Fibroblast of lung (primary cell): ENCODE measurements at regions not wholly inside any gene's neighbourhood (a gene's known extent, or its start where the extent isn't known, plus 50 kb on each side); places are given as distances from the start of the nearest gene placed in this dataset.

Experiments
- DNase-seq, 2 donors: peaks; one replicate each; pipeline versions ENCODE4 v3.0.0 to v3.0.0-alpha.2; 2010; ENCODE audit warnings: low read depth in 2 of 2
- H2AFZ ChIP-seq: 2 replicates; pipeline ENCODE4 v1.5.1; 2012; ENCODE audit warnings: low read length, control low read depth, inconsistent platforms
- H3K27ac ChIP-seq: 2 replicates; pipeline ENCODE4 v1.5.1; 2011; ENCODE audit warnings: low read length, control low read depth; ENCODE audit not compliant: insufficient read depth
- H3K27me3 ChIP-seq: 2 replicates; pipeline ENCODE4 v1.5.1; 2011; ENCODE audit warnings: mild to moderate bottlenecking, low read length; ENCODE audit not compliant: control insufficient read depth, insufficient read depth
- H3K36me3 ChIP-seq: 2 replicates; pipeline ENCODE4 v1.5.1; 2011; ENCODE audit warnings: low read length; ENCODE audit not compliant: control insufficient read depth, insufficient read depth
- H3K4me1 ChIP-seq: 2 replicates; pipeline ENCODE4 v1.5.1; 2011; ENCODE audit warnings: low read length; ENCODE audit not compliant: control insufficient read depth, insufficient read depth; ENCODE audit errors: extremely low read depth
- H3K4me2 ChIP-seq: 2 replicates; pipeline ENCODE4 v1.5.1; 2011; ENCODE audit warnings: low read length, control low read depth; ENCODE audit not compliant: insufficient read depth; ENCODE audit errors: extremely low read depth
- H3K4me3 ChIP-seq, 4 experiments: fragments of 200-600 bp in 1 of 4; sonication (generic) in 1 of 4; replicated peaks in 1 of 4; 2 replicates each; pipeline ENCODE4 v1.5.1; 2011 to 2016; ENCODE audit warnings: low read length in 4 of 4, low read depth in 3 of 4, mild to moderate bottlenecking in 3 of 4, control low read depth in 2 of 4, inconsistent platforms in 1 of 4, mixed read lengths in 1 of 4; ENCODE audit not compliant: insufficient read depth in 1 of 4; ENCODE audit errors: control extremely low read depth in 1 of 4
- H3K79me2 ChIP-seq: 2 replicates; pipeline ENCODE4 v1.5.1; 2012; ENCODE audit warnings: mild to moderate bottlenecking, low read length, inconsistent platforms; ENCODE audit not compliant: control insufficient read depth, insufficient read depth
- H3K9ac ChIP-seq: 2 replicates; pipeline ENCODE4 v1.5.1; 2011; ENCODE audit warnings: mild to moderate bottlenecking, low read length, control low read depth; ENCODE audit not compliant: insufficient read depth
- H3K9me3 ChIP-seq: 2 replicates; pipeline ENCODE4 v1.5.1; 2012; ENCODE audit warnings: low read depth, low read length; ENCODE audit not compliant: control insufficient read depth, insufficient read depth
- H4K20me1 ChIP-seq: 2 replicates; pipeline ENCODE4 v1.5.1; 2011; ENCODE audit warnings: low read length; ENCODE audit not compliant: control insufficient read depth, insufficient read depth; ENCODE audit errors: extremely low read depth
- EZH2 ChIP-seq: IDR thresholded peaks from 2 replicates; pipeline ENCODE4 v1.5.1; 2012; ENCODE audit warnings: low read length, control low read depth, mild to moderate bottlenecking; ENCODE audit errors: missing control alignments
- TF ChIP-seq, protein P1 (sequence below), 2 donors: IDR thresholded peaks in 1 of 2; conservative IDR thresholded peaks in 1 of 2; 1 replicate in 1 of 2; 2 replicates in 1 of 2; pipeline ENCODE4 v1.5.1; 2011 to 2012; ENCODE audit warnings: low read length in 2 of 2, control low read depth in 1 of 2, inconsistent platforms in 1 of 2, low read depth in 1 of 2, mild to moderate bottlenecking in 1 of 2

DNA sequence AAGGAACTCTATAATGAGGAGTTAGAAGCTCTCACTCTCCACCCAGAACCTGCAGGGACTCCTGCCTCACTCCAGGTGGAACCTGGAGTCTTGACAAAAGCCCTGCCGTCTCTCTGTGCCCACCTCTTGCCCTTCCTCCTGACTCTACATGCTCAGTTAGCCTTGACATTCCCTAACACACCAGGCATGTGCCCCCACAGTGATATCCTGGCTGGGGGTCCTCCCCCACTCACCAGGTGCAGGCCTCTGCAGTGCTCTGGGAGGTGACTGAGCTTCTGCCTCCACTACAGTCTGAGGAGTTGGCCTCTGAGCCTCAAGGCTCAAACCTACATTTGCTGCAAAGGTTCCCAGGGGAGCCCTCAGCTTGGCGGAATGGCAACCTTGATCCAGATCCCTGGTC is 300.7 kb downstream of the ADGRD1 start:
- Histone ChIP-seq H3K27ac (no peak overlapping the region), H3K27me3 (no peaks in the 10 kb centered on the region), H3K9ac (no peak overlapping the region), H2AFZ (no peak overlapping the region), H3K4me1 (no peaks in the 10 kb centered on the region), H3K4me2 (no peak overlapping the region), H3K36me3 (no peaks in the 10 kb centered on the region), H3K79me2 (no peaks in the 10 kb centered on the region), H4K20me1 (no peaks in the 10 kb centered on the region), H3K4me3 (no peak overlapping the region), H3K9me3 (no peaks in the 10 kb centered on the region)
- no peak for TF ChIP-seq EZH2
- TF ChIP-seq, protein P1, sequence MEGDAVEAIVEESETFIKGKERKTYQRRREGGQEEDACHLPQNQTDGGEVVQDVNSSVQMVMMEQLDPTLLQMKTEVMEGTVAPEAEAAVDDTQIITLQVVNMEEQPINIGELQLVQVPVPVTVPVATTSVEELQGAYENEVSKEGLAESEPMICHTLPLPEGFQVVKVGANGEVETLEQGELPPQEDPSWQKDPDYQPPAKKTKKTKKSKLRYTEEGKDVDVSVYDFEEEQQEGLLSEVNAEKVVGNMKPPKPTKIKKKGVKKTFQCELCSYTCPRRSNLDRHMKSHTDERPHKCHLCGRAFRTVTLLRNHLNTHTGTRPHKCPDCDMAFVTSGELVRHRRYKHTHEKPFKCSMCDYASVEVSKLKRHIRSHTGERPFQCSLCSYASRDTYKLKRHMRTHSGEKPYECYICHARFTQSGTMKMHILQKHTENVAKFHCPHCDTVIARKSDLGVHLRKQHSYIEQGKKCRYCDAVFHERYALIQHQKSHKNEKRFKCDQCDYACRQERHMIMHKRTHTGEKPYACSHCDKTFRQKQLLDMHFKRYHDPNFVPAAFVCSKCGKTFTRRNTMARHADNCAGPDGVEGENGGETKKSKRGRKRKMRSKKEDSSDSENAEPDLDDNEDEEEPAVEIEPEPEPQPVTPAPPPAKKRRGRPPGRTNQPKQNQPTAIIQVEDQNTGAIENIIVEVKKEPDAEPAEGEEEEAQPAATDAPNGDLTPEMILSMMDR (conservative IDR thresholded peaks at IDR 0.05 in 1 of 2, IDR thresholded peaks at IDR 0.05 in 1 of 2; ENCODE audit: low read depth in 1 of 2, low read length in 2 of 2) = no peak
- DNase-seq = no peak

DNA sequence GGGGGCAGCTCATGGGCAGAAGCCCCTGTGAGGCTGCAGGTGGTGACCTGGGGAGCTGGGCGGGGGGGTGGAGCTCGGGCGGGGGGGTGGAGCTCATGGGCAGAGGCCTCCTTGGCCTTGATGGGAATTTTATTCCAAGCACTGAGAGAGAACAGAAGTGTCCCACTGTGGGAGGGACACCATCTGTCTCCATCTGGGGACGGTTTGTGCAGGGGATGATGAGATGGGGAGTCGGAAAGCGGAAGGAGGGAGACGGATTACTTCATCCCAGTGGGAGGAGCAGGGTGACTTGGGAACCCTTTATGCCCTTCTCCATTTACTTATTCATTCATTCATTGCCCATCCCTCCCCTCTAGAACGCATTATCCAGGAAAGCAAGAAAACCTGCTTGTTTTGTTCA is 304.7 kb downstream of the ADGRD1 start:
- no peak overlapping the region for H3K27ac ChIP-seq
- no peaks in the 10 kb centered on the region for H3K4me1 ChIP-seq
- H3K4me3 ChIP-seq = no peak overlapping the region
- no peaks in the 10 kb centered on the region for H3K9me3 ChIP-seq
- H4K20me1 ChIP-seq = no peaks in the 10 kb centered on the region
- H3K79me2 ChIP-seq = no peaks in the 10 kb centered on the region
- no peaks in the 10 kb centered on the region for H3K36me3 ChIP-seq
- DNase-seq = no peak
- H3K9ac ChIP-seq = no peak overlapping the region
- no peak overlapping the region for H3K4me2 ChIP-seq
- no peak overlapping the region for H2AFZ ChIP-seq
- no peaks in the 10 kb centered on the region for H3K27me3 ChIP-seq
- TF ChIP-seq EZH2 = no peak
- TF ChIP-seq, protein P1 (conservative IDR thresholded peaks at IDR 0.05 in 1 of 2, IDR thresholded peaks at IDR 0.05 in 1 of 2; ENCODE audit: low read depth in 1 of 2, low read length in 2 of 2) = no peak

DNA sequence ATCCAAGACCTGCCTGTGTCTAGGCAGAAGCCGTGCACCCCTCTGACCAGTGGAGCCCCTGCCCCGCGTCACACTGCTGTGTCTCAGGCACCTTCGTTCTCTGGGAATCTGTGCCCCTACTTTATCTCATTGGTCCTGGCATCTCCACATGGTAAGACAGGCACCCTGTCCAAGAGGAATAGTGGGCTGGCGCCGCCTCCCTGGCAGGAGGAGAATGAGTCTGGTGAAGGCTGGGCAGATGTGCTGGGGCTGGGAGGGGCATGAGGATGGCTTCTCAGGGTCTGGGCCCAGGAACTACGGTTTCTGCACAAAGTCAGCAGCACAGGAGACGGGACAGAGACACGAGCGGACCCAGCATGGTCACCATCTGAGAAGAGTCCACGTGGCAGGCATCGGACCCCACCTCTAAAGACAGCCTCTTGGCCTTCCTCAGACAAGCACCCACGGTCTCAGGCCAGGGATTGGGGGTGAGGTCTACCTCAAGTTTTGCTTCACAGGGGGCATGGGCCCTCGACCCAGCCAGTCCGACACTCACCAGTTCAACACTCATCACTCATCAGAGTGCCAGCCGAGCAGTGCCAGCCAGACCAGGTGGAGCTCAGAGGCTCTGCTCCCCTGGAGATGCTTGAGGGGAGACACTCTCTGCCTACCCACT is 306.7 kb downstream of the ADGRD1 start:
- Histone ChIP-seq H3K9ac (no peak overlapping the region), H3K27ac (no peak overlapping the region), H3K36me3 (no peaks in the 10 kb centered on the region), H3K4me2 (no peak overlapping the region), H3K79me2 (no peaks in the 10 kb centered on the region), H2AFZ (no peak overlapping the region), H3K27me3 (no peaks in the 10 kb centered on the region), H4K20me1 (no peaks in the 10 kb centered on the region), H3K4me1 (no peaks in the 10 kb centered on the region), H3K4me3 (no peak overlapping the region), H3K9me3 (no peaks in the 10 kb centered on the region)
- no peak for TF ChIP-seq EZH2
- TF ChIP-seq, protein P1 (conservative IDR thresholded peaks at IDR 0.05 in 1 of 2, IDR thresholded peaks at IDR 0.05 in 1 of 2; ENCODE audit: low read depth in 1 of 2, low read length in 2 of 2) = no peak
- no peak for DNase-seq
